ENCODE measurements at regions not wholly inside any gene's neighbourhood (a gene's known extent, or its start where the extent isn't known, plus 50 kb on each side); places are given as distances from the start of the nearest gene placed in this dataset.

GRCh38 chr10:10094691-10095090 is 923.0 kb upstream of the CELF2 start:
- H4K20me1 ChIP-seq (ENCODE audit: low read depth), result no peaks in the 10 kb centered on the region
- H3K4me3 ChIP-seq, result no peak overlapping the region
- peak overlapping the region; percentile 64 for H2AFZ ChIP-seq (replicated peaks)
- peak overlapping the region; percentile 38 for H3K27ac ChIP-seq
- DNase-seq (ENCODE audit: low spot score), result no peak
- no peaks in the 10 kb centered on the region for H3K36me3 Mint-ChIP-seq
- H3K27me3 Mint-ChIP-seq (ENCODE audit: insufficient read depth, low read depth), result peaks cover 2% of the 10 kb centered on the region
- H3K36me3 ChIP-seq, result no peaks in the 10 kb centered on the region
- H3K27ac Mint-ChIP-seq, result no peak overlapping the region
- H3K4me1 Mint-ChIP-seq, result peaks cover 10% of the 10 kb centered on the region
- no peaks in the 10 kb centered on the region for H3K9me3 ChIP-seq (ENCODE audit: low read depth)
- H3F3A ChIP-seq (ENCODE audit: low read depth), result peaks cover 21% of the 10 kb centered on the region
- peaks cover 2% of the 10 kb centered on the region for H3K9me3 Mint-ChIP-seq
- H3K27me3 ChIP-seq, result no peaks in the 10 kb centered on the region
- no peaks in the 10 kb centered on the region for H3K79me2 ChIP-seq (ENCODE audit: low read depth)
- TF ChIP-seq EZH2 (IDR thresholded peaks at IDR 0.05) (no peak), EZH2phosphoT487 (IDR thresholded peaks at IDR 0.05) (no peak)
- TF ChIP-seq, protein P1, sequence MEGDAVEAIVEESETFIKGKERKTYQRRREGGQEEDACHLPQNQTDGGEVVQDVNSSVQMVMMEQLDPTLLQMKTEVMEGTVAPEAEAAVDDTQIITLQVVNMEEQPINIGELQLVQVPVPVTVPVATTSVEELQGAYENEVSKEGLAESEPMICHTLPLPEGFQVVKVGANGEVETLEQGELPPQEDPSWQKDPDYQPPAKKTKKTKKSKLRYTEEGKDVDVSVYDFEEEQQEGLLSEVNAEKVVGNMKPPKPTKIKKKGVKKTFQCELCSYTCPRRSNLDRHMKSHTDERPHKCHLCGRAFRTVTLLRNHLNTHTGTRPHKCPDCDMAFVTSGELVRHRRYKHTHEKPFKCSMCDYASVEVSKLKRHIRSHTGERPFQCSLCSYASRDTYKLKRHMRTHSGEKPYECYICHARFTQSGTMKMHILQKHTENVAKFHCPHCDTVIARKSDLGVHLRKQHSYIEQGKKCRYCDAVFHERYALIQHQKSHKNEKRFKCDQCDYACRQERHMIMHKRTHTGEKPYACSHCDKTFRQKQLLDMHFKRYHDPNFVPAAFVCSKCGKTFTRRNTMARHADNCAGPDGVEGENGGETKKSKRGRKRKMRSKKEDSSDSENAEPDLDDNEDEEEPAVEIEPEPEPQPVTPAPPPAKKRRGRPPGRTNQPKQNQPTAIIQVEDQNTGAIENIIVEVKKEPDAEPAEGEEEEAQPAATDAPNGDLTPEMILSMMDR (IDR thresholded peaks at IDR 0.05), result no peak
- H3K4me2 ChIP-seq, result no peak overlapping the region
- peaks cover 21% of the 10 kb centered on the region for H3K4me1 ChIP-seq
- H3K4me3 Mint-ChIP-seq, result no peak overlapping the region
- H3K9ac ChIP-seq, result no peak overlapping the region

- Histone ChIP-seq H3K27ac (no peak overlapping the region), H3K79me2 (ENCODE audit: low read depth) (no peaks in the 10 kb centered on the region), H3K9ac (no peak overlapping the region), H3K9me3 (ENCODE audit: low read depth) (no peaks in the 10 kb centered on the region), H3K4me1 (peaks cover 21% of the 10 kb centered on the region), H3K4me2 (no peak overlapping the region), H3K4me3 (no peak overlapping the region), H3K27me3 (no peaks in the 10 kb centered on the region), H4K20me1 (ENCODE audit: low read depth) (no peaks in the 10 kb centered on the region), H3K36me3 (no peaks in the 10 kb centered on the region), H2AFZ (replicated peaks) (no peak overlapping the region), H3F3A (ENCODE audit: low read depth) (peaks cover 19% of the 10 kb centered on the region)
- H3K4me3 Mint-ChIP-seq, result no peak overlapping the region
- H3K9me3 Mint-ChIP-seq, result peaks cover 2% of the 10 kb centered on the region
- H3K4me1 Mint-ChIP-seq, result peaks cover 10% of the 10 kb centered on the region
- no peaks in the 10 kb centered on the region for H3K36me3 Mint-ChIP-seq
- no peak for DNase-seq (ENCODE audit: low spot score)
- H3K27ac Mint-ChIP-seq, result no peak overlapping the region
- H3K27me3 Mint-ChIP-seq (ENCODE audit: insufficient read depth, low read depth), result peaks cover 2% of the 10 kb centered on the region
- TF ChIP-seq EZH2phosphoT487 (IDR thresholded peaks at IDR 0.05), result no peak
- no peak for TF ChIP-seq EZH2 (IDR thresholded peaks at IDR 0.05)
- TF ChIP-seq, protein P1 (IDR thresholded peaks at IDR 0.05), result no peak
Measured at GRCh38 chr10:10096296-10096695, 921.4 kb upstream of the CELF2 start.

- Histone ChIP-seq H3K9me3 (ENCODE audit: low read depth) (no peaks in the 10 kb centered on the region), H3K9ac (no peak overlapping the region), H3K36me3 (no peaks in the 10 kb centered on the region), H4K20me1 (ENCODE audit: low read depth) (no peaks in the 10 kb centered on the region), H2AFZ (replicated peaks) (no peak overlapping the region), H3K27ac (no peak overlapping the region), H3K4me3 (no peak overlapping the region), H3K4me2 (no peak overlapping the region), H3K4me1 (peaks cover 21% of the 10 kb centered on the region), H3K27me3 (no peaks in the 10 kb centered on the region), H3K79me2 (ENCODE audit: low read depth) (no peaks in the 10 kb centered on the region), H3F3A (ENCODE audit: low read depth) (peaks cover 14% of the 10 kb centered on the region)
- peaks cover 2% of the 10 kb centered on the region for H3K27me3 Mint-ChIP-seq (ENCODE audit: insufficient read depth, low read depth)
- no peak for DNase-seq (ENCODE audit: low spot score)
- H3K9me3 Mint-ChIP-seq, result peaks cover 2% of the 10 kb centered on the region
- TF ChIP-seq, protein P1 (IDR thresholded peaks at IDR 0.05), result no peak
- TF ChIP-seq EZH2 (IDR thresholded peaks at IDR 0.05), result no peak
- TF ChIP-seq EZH2phosphoT487 (IDR thresholded peaks at IDR 0.05), result no peak
- no peaks in the 10 kb centered on the region for H3K36me3 Mint-ChIP-seq
- no peak overlapping the region for H3K4me3 Mint-ChIP-seq
- H3K27ac Mint-ChIP-seq, result no peak overlapping the region
- peaks cover 10% of the 10 kb centered on the region for H3K4me1 Mint-ChIP-seq
Measured at GRCh38 chr10:10096898-10097297, 920.8 kb upstream of the CELF2 start.

Data from neural progenitor cell (in vitro differentiated cells).